GM23248 (cell line): ENCODE measurements at regions not wholly inside any gene's neighbourhood (a gene's known extent, or its start where the extent isn't known, plus 50 kb on each side); places are given as distances from the start of the nearest gene placed in this dataset.
A peak's percentile ranks its signal among the peaks of the same experiment; 100 is the strongest.
"Not testable (repeated sequence)": the region's sequence is repeated elsewhere in the genome, so short reads cannot be mapped to it uniquely, and the experiment has no call there.

ENCODE experiments used
- DNase-seq: peaks from one replicate; pipeline ENCODE4 v3.0.0-alpha.2; 2015
- H2AFZ ChIP-seq: fragments of 200-600 bp; sonication (generic); 2 replicates; pipeline ENCODE4 v1.6.1; 2016; ENCODE audit warnings: antibody characterized with exemption
- H3F3A ChIP-seq: fragments of 200-600 bp; sonication (generic); 2 replicates; pipeline ENCODE4 v1.6.1; 2016; ENCODE audit warnings: mild to moderate bottlenecking, antibody characterized with exemption, mixed run types; ENCODE audit not compliant: insufficient read depth
- H3K27ac ChIP-seq: fragments of 200-600 bp; sonication (generic); 2 replicates; pipeline ENCODE4 v1.5.1; 2016; ENCODE audit warnings: mild to moderate bottlenecking
- H3K27me3 ChIP-seq: fragments of 200-600 bp; sonication (generic); replicated peaks from 2 replicates; pipeline ENCODE4 v1.6.1; 2016; ENCODE audit warnings: mild to moderate bottlenecking; ENCODE audit not compliant: insufficient read depth
- H3K36me3 ChIP-seq: fragments of 200-600 bp; sonication (generic); 2 replicates; pipeline ENCODE4 v1.6.1; 2016; ENCODE audit warnings: low read depth, mild to moderate bottlenecking
- H3K4me1 ChIP-seq: fragments of 200-600 bp; sonication (generic); 2 replicates; pipeline ENCODE4 v1.6.1; 2016; ENCODE audit warnings: mild to moderate bottlenecking; ENCODE audit not compliant: insufficient read depth
- H3K4me2 ChIP-seq: fragments of 200-600 bp; sonication (generic); one replicate; pipeline ENCODE4 v1.6.1; 2016; ENCODE audit warnings: mild to moderate bottlenecking; ENCODE audit not compliant: unreplicated experiment
- H3K4me3 ChIP-seq: fragments of 200-600 bp; sonication (generic); 2 replicates; pipeline ENCODE4 v1.5.1; 2016; ENCODE audit warnings: mild to moderate bottlenecking
- H3K79me2 ChIP-seq: fragments of 200-600 bp; sonication (generic); 2 replicates; pipeline ENCODE4 v1.6.1; 2016; ENCODE audit warnings: mild to moderate bottlenecking; ENCODE audit not compliant: insufficient read depth
- H3K9ac ChIP-seq: fragments of 200-600 bp; sonication (generic); 2 replicates; pipeline ENCODE4 v1.6.1; 2016; ENCODE audit warnings: mild to moderate bottlenecking
- H3K9me2 ChIP-seq: fragments of 200-600 bp; sonication (generic); 2 replicates; pipeline ENCODE4 v1.6.1; 2016; ENCODE audit warnings: mixed run types, mild to moderate bottlenecking, moderate library complexity; ENCODE audit not compliant: insufficient read depth
- H3K9me3 ChIP-seq: fragments of 200-600 bp; sonication (generic); one replicate; pipeline ENCODE4 v1.6.1; 2017; ENCODE audit warnings: low read depth
- H4K20me1 ChIP-seq: fragments of 200-600 bp; sonication (generic); 2 replicates; pipeline ENCODE4 v1.6.0; 2016; ENCODE audit not compliant: insufficient read depth
- EZH2 ChIP-seq: fragments of 200-600 bp; sonication (generic); IDR thresholded peaks from 2 replicates; pipeline ENCODE4 v1.6.1; 2018; ENCODE audit warnings: antibody characterized with exemption, mild to moderate bottlenecking; ENCODE audit not compliant: insufficient read depth, poor library complexity, severe bottlenecking
- EZH2phosphoT487 ChIP-seq: fragments of 200-600 bp; sonication (generic); IDR thresholded peaks from 2 replicates; pipeline ENCODE4 v1.6.1; 2018; ENCODE audit warnings: antibody characterized with exemption, moderate library complexity, mild to moderate bottlenecking, low read depth; ENCODE audit not compliant: insufficient read depth
- WGBS, 2 experiments: methylation state at CpG; one replicate each; pipeline ENCODE4 v1.1.6; 2015 to 2017; ENCODE audit warnings: low lambda C conversion rate in 2 of 2, low coverage in 1 of 2; ENCODE audit errors: missing lambda C conversion rate in 2 of 2; 5-methylcytosine and 5-hydroxymethylcytosine counted together
- in situ Hi-C: fragments of 300-500 bp; cut with MboI; formaldehyde crosslinking; loops from 2 replicates; pipeline ENCODE4 v1.15.0; 2020

- 72 to 75% methylated on average over 1 of the region's 1 CpG for WGBS, 2 experiments
Observed at GRCh38 chr5:92838253-92838652, 742.8 kb downstream of the NR2F1-AS1 start.

GRCh38 chr5:92836855-92837755 is 743.9 kb downstream of the NR2F1-AS1 start:
- H4K20me1 ChIP-seq, result no peaks in the 10 kb centered on the region
- peak overlapping the region; percentile 62 for H3K4me2 ChIP-seq
- H3K36me3 ChIP-seq, result no peaks in the 10 kb centered on the region
- peak; percentile 70 for DNase-seq
- peaks cover 5% of the 10 kb centered on the region for H3F3A ChIP-seq
- no peak for TF ChIP-seq EZH2phosphoT487
- no peak for TF ChIP-seq EZH2
- H3K9me3 ChIP-seq, result no peaks in the 10 kb centered on the region
- WGBS, 2 experiments, result 67 to 71% methylated on average over 3 of the region's 3 CpGs
- no peak overlapping the region for H3K9ac ChIP-seq
- peak overlapping the region; percentile 31 for H3K4me3 ChIP-seq
- H3K9me2 ChIP-seq, result no peaks in the 10 kb centered on the region
- peak overlapping the region; percentile 25 for H3K27ac ChIP-seq
- H3K27me3 ChIP-seq, result no peaks in the 10 kb centered on the region
- peaks cover 27% of the 10 kb centered on the region for H3K4me1 ChIP-seq
- in situ Hi-C loops, result no loop called here
- H3K79me2 ChIP-seq, result no peaks in the 10 kb centered on the region
- H2AFZ ChIP-seq, result no peak overlapping the region

More at GRCh38 chr5:92838253-92838652, 742.8 kb downstream of the NR2F1-AS1 start:
- Histone ChIP-seq H3K27ac (no peak overlapping the region), H3F3A (peaks cover 5% of the 10 kb centered on the region), H3K4me2 (no peak overlapping the region), H3K9me2 (no peaks in the 10 kb centered on the region), H2AFZ (no peak overlapping the region), H3K79me2 (no peaks in the 10 kb centered on the region), H3K36me3 (no peaks in the 10 kb centered on the region), H3K4me1 (peaks cover 27% of the 10 kb centered on the region), H3K4me3 (no peak overlapping the region), H4K20me1 (no peaks in the 10 kb centered on the region), H3K27me3 (no peaks in the 10 kb centered on the region), H3K9me3 (no peaks in the 10 kb centered on the region), H3K9ac (no peak overlapping the region)
- no peak for TF ChIP-seq EZH2
- TF ChIP-seq EZH2phosphoT487, result no peak
- DNase-seq, result no peak
- in situ Hi-C loops, result no loop called here

DNA sequence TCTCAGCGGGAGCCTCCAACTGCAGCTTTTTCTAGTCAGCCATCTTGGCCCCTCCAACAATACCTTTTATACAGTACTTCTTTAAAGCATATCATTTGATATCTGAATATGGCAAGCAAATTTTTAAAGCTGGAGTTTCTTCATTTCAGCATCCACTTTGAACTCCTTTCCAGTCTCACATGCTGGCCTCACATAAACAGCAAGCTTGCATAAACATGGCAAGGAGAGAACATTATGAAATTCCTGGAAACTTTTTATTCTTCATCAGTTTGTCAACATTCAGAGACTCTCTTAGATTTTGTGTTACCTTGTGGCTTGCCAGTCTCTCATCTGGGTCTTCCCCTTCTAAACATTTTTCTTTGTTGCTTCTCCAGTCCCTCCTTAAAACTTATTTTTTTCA is 745.3 kb downstream of the NR2F1-AS1 start:
- Histone ChIP-seq H3K27me3 (no peaks in the 10 kb centered on the region), H3K9me3 (no peaks in the 10 kb centered on the region), H3K9me2 (no peaks in the 10 kb centered on the region), H2AFZ (no peak overlapping the region), H3K9ac (no peak overlapping the region), H3K4me2 (no peak overlapping the region), H3F3A (peaks cover 5% of the 10 kb centered on the region), H3K36me3 (no peaks in the 10 kb centered on the region), H3K4me3 (no peak overlapping the region), H4K20me1 (no peaks in the 10 kb centered on the region), H3K4me1 (peaks cover 27% of the 10 kb centered on the region), H3K79me2 (no peaks in the 10 kb centered on the region), H3K27ac (no peak overlapping the region)
- 0 to 4% methylated on average over 1 of the region's 1 CpG for WGBS, 2 experiments
- DNase-seq, result no peak
- in situ Hi-C loops, result no loop called here
- TF ChIP-seq EZH2, result no peak

DNA sequence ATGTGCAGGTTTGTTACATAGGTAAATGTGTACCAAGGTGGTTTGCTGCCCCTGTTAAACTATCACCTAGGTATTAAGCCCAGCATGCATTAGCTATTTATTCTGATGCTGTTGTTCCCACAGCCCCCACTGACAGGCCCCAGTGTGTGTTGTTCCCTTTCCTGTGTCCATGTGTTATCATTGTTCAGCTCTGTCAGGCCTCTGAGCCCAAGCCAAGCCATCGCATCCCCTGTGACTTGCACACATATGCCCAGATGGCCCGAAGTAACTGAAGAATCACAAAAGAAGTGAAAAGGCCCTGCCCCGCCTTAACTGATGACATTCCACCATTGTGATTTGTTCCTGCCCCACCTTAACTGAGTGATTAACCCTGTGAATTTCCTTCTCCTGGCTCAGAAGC is 757.5 kb downstream of the NR2F1-AS1 start:
- H3K27ac ChIP-seq, H4K20me1 ChIP-seq, H3K4me3 ChIP-seq, H2AFZ ChIP-seq, H3K4me1 ChIP-seq, in situ Hi-C loops, DNase-seq, H3K9me3 ChIP-seq, H3K27me3 ChIP-seq, H3K4me2 ChIP-seq, H3K9ac ChIP-seq, H3K36me3 ChIP-seq, H3K9me2 ChIP-seq, H3F3A ChIP-seq, H3K79me2 ChIP-seq: not testable (repeated sequence)
- WGBS, 2 experiments, result 53 to 57% methylated on average over 2 to 3 of the region's 3 CpGs

DNA sequence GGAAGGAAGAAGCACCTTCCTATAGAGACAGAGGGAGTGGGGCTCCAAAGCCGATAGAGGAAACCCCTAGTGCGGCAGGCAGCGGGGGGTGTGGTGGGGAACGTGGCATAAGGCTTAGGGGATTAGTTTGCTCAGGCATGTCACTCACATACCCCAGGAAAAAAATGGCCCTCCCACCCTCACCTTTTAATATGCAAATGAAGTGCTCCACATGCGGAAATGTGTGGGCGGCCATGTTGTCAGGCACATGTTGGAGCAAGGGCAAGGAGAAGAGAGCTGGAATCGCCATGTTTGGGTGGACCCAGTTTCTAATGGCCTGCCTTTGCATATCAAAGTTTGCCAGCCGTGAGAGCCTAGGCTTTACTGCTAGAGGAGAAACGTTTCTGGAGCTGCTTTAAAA is 758.8 kb downstream of the NR2F1-AS1 start:
- Histone ChIP-seq H3K4me3 (no peak overlapping the region), H3K4me1 (no peaks in the 10 kb centered on the region), H3K9me3 (no peaks in the 10 kb centered on the region), H3K4me2 (no peak overlapping the region), H3K79me2 (no peaks in the 10 kb centered on the region), H3K27me3 (no peaks in the 10 kb centered on the region), H2AFZ (no peak overlapping the region), H3K9me2 (no peaks in the 10 kb centered on the region), H3F3A (no peaks in the 10 kb centered on the region), H3K36me3 (no peaks in the 10 kb centered on the region), H3K9ac (no peak overlapping the region), H4K20me1 (no peaks in the 10 kb centered on the region), H3K27ac (no peak overlapping the region)
- 65 to 74% methylated on average over 8 to 9 of the region's 9 CpGs for WGBS, 2 experiments
- DNase-seq, result no peak
- in situ Hi-C loops, result no loop called here
- TF ChIP-seq EZH2phosphoT487 (no peak), EZH2 (no peak)
